Neural progenitor cell (in vitro differentiated cells): ENCODE measurements at regions not wholly inside any gene's neighbourhood (a gene's known extent, or its start where the extent isn't known, plus 50 kb on each side); places are given as distances from the start of the nearest gene placed in this dataset.

Source experiments
- CTCF ChIP-seq: fragments of 200-600 bp; sonication (generic); IDR thresholded peaks from 2 replicates; pipeline ENCODE4 v1.5.1; 2017; ENCODE audit warnings: antibody characterized with exemption, mild to moderate bottlenecking
- EZH2 ChIP-seq: fragments of 200-600 bp; sonication (generic); IDR thresholded peaks from 2 replicates; pipeline ENCODE4 v1.6.1; 2017; ENCODE audit warnings: antibody characterized with exemption, mild to moderate bottlenecking, moderate library complexity

DNA sequence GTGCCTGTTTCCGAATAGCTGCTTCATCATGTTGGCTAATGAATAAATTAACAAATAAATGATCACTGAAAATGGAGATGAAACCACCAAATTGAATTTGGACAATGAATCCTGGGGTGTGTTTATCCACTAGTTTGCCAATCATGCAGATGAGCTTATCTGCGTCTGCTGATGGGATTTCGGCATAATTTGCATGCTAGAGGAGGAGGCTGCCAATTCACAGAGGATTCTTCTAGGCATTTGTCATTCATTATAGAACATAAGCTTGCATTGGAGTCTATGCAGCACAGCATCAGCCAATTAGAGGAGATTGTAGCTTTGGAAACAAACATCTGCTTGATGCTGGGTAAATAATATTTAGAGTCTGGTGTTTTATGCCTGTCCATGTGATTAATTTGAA is 123.1 kb downstream of the NPIPB5 start:
- TF ChIP-seq CTCF, result no peak
- TF ChIP-seq EZH2, result no peak
